ENCODE measurements at regions not wholly inside any gene's neighbourhood (a gene's known extent, or its start where the extent isn't known, plus 50 kb on each side); places are given as distances from the start of the nearest gene placed in this dataset.

- no peak for DNase-seq (ENCODE audit: insufficient read length, low spot score)
- TF ChIP-seq TAF1 (IDR thresholded peaks at IDR 0.05; ENCODE audit: low read depth, low read length) (no peak), POU2F2 (IDR thresholded peaks at IDR 0.05; ENCODE audit: low read depth, low read length) (no peak), POLR2AphosphoS5 (IDR thresholded peaks at IDR 0.05; ENCODE audit: low read depth, low read length) (no peak), SPI1 (IDR thresholded peaks at IDR 0.05; ENCODE audit: low read depth, low read length) (no peak), POLR2A (IDR thresholded peaks at IDR 0.05; ENCODE audit: low read depth, low read length) (no peak), PAX5 (IDR thresholded peaks at IDR 0.05; ENCODE audit: insufficient read depth, low read length, severe bottlenecking) (no peak)
- FAIRE-seq, result no peak
Measured at GRCh38 chr5:173828952-173829351, 59.2 kb upstream of the CPEB4 start.

GRCh38 chr5:173829826-173830225 is 58.3 kb upstream of the CPEB4 start:
- DNase-seq (ENCODE audit: insufficient read length, low spot score) (no peak), FAIRE-seq (peak; percentile 88)
- TF ChIP-seq TAF1 (IDR thresholded peaks at IDR 0.05; ENCODE audit: low read depth, low read length) (no peak), POU2F2 (IDR thresholded peaks at IDR 0.05; ENCODE audit: low read depth, low read length) (no peak), POLR2A (IDR thresholded peaks at IDR 0.05; ENCODE audit: low read depth, low read length) (no peak), PAX5 (IDR thresholded peaks at IDR 0.05; ENCODE audit: insufficient read depth, low read length, severe bottlenecking) (no peak), SPI1 (IDR thresholded peaks at IDR 0.05; ENCODE audit: low read depth, low read length) (no peak), POLR2AphosphoS5 (IDR thresholded peaks at IDR 0.05; ENCODE audit: low read depth, low read length) (no peak)

DNA sequence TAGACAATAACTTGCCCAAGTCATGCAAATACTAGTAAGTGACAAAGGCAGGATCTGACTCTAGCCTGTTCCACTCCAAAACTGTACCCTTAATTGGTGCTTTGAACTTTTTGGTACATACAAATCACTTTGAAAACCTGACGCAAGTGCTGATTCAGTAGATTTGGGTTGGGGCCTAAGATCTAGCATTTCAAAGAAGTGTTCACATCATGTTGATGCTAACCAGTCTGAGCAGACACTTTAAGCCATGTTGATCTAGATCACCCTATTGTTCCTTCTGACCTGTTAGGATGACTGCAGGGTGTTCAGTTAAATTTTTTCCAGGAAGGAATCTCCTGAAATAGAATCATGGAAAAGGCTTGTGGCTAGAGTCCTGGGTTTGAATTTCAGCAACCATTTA is 57.7 kb upstream of the CPEB4 start:
- no peak for DNase-seq (ENCODE audit: insufficient read length, low spot score)
- TF ChIP-seq POLR2AphosphoS5 (IDR thresholded peaks at IDR 0.05; ENCODE audit: low read depth, low read length) (no peak), PAX5 (IDR thresholded peaks at IDR 0.05; ENCODE audit: insufficient read depth, low read length, severe bottlenecking) (no peak), SPI1 (IDR thresholded peaks at IDR 0.05; ENCODE audit: low read depth, low read length) (no peak), TAF1 (IDR thresholded peaks at IDR 0.05; ENCODE audit: low read depth, low read length) (no peak), POLR2A (IDR thresholded peaks at IDR 0.05; ENCODE audit: low read depth, low read length) (no peak), POU2F2 (IDR thresholded peaks at IDR 0.05; ENCODE audit: low read depth, low read length) (no peak)
- no peak for FAIRE-seq

DNA sequence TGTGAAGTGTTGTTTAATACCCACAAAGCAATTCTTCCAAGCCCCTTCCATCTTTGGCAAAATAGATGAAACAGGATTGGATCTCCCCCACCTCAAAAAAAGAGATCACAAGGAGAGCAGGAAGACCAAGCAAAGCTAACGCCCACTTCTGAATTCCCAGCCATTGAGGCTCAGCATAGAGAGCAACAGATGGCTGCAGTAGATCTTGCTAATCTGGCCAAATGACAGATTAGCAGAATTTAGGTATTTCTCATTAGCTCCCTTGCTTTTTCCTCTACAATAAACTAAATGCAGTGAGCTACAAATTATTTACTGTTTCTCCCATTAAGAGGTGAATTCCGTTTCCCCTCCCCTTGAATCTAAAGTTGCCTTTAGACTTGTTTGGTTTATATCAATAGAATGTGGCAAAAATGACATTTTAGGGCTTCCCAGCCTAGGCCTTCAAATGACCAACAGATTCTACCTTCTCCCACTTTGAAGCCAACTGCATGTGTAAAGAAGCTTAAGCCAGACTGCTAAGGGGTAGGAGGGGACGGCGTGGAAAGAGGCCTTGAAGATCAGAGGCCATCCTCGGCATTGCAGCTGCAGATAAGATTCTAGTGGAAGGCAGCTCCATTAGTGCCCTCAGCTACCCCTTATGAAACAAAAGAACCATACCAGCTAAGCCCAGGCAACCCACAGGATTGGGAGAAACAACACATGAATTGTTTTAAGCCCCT is 56.8 kb upstream of the CPEB4 start:
- TF ChIP-seq POU2F2 (IDR thresholded peaks at IDR 0.05; ENCODE audit: low read depth, low read length) (no peak), POLR2AphosphoS5 (IDR thresholded peaks at IDR 0.05; ENCODE audit: low read depth, low read length) (no peak), PAX5 (IDR thresholded peaks at IDR 0.05; ENCODE audit: insufficient read depth, low read length, severe bottlenecking) (no peak), POLR2A (IDR thresholded peaks at IDR 0.05; ENCODE audit: low read depth, low read length) (no peak), SPI1 (IDR thresholded peaks at IDR 0.05; ENCODE audit: low read depth, low read length) (no peak), TAF1 (IDR thresholded peaks at IDR 0.05; ENCODE audit: low read depth, low read length) (no peak)
- DNase-seq (ENCODE audit: insufficient read length, low spot score), result no peak
- no peak for FAIRE-seq

DNA sequence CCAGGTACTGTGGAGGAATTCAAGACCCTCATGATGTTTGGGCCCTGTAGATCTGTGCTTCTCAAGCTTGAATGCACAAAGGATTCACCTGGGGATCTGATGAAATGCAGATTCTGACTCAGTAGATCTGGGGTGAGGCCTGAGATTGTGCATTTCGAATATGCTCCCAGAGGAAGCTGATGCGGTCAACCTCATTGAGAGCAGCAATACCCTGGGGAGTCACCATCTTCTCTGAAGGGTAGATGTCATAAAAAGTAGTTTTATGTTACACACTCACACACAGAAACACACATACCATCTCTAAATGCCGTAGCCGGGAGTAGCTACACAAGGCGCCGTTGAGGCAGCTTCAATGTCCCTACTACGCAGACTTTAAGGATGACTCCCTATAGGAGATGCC is 55.8 kb upstream of the CPEB4 start:
- no peak for TF ChIP-seq SPI1 (IDR thresholded peaks at IDR 0.05; ENCODE audit: low read depth, low read length)
- no peak for TF ChIP-seq POLR2AphosphoS5 (IDR thresholded peaks at IDR 0.05; ENCODE audit: low read depth, low read length)
- TF ChIP-seq POU2F2 (IDR thresholded peaks at IDR 0.05; ENCODE audit: low read depth, low read length), result no peak
- TF ChIP-seq POLR2A (IDR thresholded peaks at IDR 0.05; ENCODE audit: low read depth, low read length), result no peak
- FAIRE-seq (no peak), DNase-seq (ENCODE audit: insufficient read length, low spot score) (no peak)

GRCh38 chr5:173833196-173833985 is 54.8 kb upstream of the CPEB4 start:
- FAIRE-seq (no peak), DNase-seq (ENCODE audit: insufficient read length, low spot score) (no peak)
- TF ChIP-seq POLR2A (IDR thresholded peaks at IDR 0.05; ENCODE audit: low read depth, low read length) (no peak), SPI1 (IDR thresholded peaks at IDR 0.05; ENCODE audit: low read depth, low read length) (peak; percentile 83), POU2F2 (IDR thresholded peaks at IDR 0.05; ENCODE audit: low read depth, low read length) (no peak), TAF1 (IDR thresholded peaks at IDR 0.05; ENCODE audit: low read depth, low read length) (no peak), PAX5 (IDR thresholded peaks at IDR 0.05; ENCODE audit: insufficient read depth, low read length, severe bottlenecking) (no peak)

DNA sequence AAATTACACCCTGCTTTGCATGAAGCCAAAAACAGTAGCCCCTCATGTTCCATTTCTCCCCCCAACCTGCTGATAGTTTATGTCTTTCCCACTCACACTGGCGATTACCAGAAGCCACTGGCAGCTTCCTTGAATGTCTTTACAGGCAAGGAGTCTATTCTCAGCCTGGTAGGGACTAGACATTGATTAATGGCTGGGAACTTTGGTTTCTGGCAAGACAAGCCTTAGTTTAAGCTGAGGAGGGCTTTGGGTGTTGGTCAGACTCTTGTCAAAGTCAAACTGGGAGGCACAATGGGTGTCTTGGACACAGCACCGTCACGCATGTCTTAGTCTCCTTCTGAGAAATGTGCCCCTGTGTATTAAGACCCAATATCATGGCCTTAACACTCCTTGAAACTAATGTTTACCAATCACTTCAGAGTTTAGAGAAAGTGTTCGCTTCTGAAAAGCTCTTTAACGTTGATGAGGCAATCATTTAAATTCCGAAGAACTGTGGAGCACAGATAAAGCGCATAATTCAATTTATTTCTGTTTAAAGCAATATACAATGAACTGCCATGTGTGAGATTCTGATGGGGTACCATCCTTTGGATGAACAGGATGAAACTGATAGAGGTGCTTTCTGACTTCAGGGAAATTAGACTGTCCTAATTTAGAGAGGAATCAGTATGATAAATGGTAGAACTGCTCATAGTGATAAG is 53.9 kb upstream of the CPEB4 start:
- DNase-seq (ENCODE audit: insufficient read length, low spot score) (no peak), FAIRE-seq (no peak)
- TF ChIP-seq TAF1 (IDR thresholded peaks at IDR 0.05; ENCODE audit: low read depth, low read length) (no peak), PAX5 (IDR thresholded peaks at IDR 0.05; ENCODE audit: insufficient read depth, low read length, severe bottlenecking) (no peak), POLR2AphosphoS5 (IDR thresholded peaks at IDR 0.05; ENCODE audit: low read depth, low read length) (no peak), POLR2A (IDR thresholded peaks at IDR 0.05; ENCODE audit: low read depth, low read length) (no peak), POU2F2 (IDR thresholded peaks at IDR 0.05; ENCODE audit: low read depth, low read length) (no peak), SPI1 (IDR thresholded peaks at IDR 0.05; ENCODE audit: low read depth, low read length) (no peak)

DNA sequence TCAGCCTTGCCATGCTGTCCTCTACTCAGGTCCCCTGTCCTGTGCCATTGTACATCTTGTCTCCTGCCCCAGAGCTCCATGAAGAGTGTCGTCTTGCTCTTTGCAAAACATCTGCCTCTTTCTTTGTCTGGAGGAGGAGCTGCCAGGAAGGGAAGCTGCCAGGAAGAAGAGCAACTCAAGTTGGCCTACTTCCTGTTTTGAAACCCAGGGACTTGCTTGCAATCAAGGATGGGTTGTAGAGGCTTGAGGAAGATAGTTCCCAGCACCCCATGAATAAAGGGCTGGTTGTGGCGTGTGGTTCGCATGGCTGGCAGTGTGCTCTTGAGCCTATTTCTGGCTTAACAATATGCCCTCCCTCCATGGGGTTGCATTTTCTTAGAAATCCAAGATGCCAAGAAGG is 53.0 kb upstream of the CPEB4 start:
- no peak for TF ChIP-seq POLR2AphosphoS5 (IDR thresholded peaks at IDR 0.05; ENCODE audit: low read depth, low read length)
- no peak for TF ChIP-seq POLR2A (IDR thresholded peaks at IDR 0.05; ENCODE audit: low read depth, low read length)
- TF ChIP-seq PAX5 (IDR thresholded peaks at IDR 0.05; ENCODE audit: insufficient read depth, low read length, severe bottlenecking), result no peak
- TF ChIP-seq POU2F2 (IDR thresholded peaks at IDR 0.05; ENCODE audit: low read depth, low read length), result no peak
- no peak for FAIRE-seq
- no peak for DNase-seq (ENCODE audit: insufficient read length, low spot score)

GRCh38 chr5:173835661-173836060 is 52.5 kb upstream of the CPEB4 start:
- no peak for DNase-seq (ENCODE audit: insufficient read length, low spot score)
- TF ChIP-seq POLR2A (IDR thresholded peaks at IDR 0.05; ENCODE audit: low read depth, low read length) (no peak), POLR2AphosphoS5 (IDR thresholded peaks at IDR 0.05; ENCODE audit: low read depth, low read length) (no peak), PAX5 (IDR thresholded peaks at IDR 0.05; ENCODE audit: insufficient read depth, low read length, severe bottlenecking) (no peak), SPI1 (IDR thresholded peaks at IDR 0.05; ENCODE audit: low read depth, low read length) (no peak), POU2F2 (IDR thresholded peaks at IDR 0.05; ENCODE audit: low read depth, low read length) (no peak), TAF1 (IDR thresholded peaks at IDR 0.05; ENCODE audit: low read depth, low read length) (no peak)
- no peak for FAIRE-seq

Data from GM12891 (cell line).